Esophagus squamous epithelium (tissue), 4 donors: ENCODE measurements at regions not wholly inside any gene's neighbourhood (a gene's known extent, or its start where the extent isn't known, plus 50 kb on each side); places are given as distances from the start of the nearest gene placed in this dataset.

Experiments
- POLR2A ChIP-seq, 4 donors: fragments of 450-650 bp; IDR thresholded peaks; one replicate each; pipeline ENCODE4 v1.6.1; 2017; ENCODE audit warnings: antibody characterized with exemption in 4 of 4, mild to moderate bottlenecking in 4 of 4, moderate library complexity in 3 of 4
- TF ChIP-seq, protein P1 (sequence below), 6 experiments: fragments of 450-650 bp in 4 of 6; fragments of 200-600 bp in 2 of 6; sonication (generic) in 2 of 6; IDR thresholded peaks; one replicate each; pipeline ENCODE4 v1.5.1; 2016 to 2019; ENCODE audit warnings: antibody characterized with exemption in 6 of 6, mild to moderate bottlenecking in 4 of 6, moderate library complexity in 4 of 6

DNA sequence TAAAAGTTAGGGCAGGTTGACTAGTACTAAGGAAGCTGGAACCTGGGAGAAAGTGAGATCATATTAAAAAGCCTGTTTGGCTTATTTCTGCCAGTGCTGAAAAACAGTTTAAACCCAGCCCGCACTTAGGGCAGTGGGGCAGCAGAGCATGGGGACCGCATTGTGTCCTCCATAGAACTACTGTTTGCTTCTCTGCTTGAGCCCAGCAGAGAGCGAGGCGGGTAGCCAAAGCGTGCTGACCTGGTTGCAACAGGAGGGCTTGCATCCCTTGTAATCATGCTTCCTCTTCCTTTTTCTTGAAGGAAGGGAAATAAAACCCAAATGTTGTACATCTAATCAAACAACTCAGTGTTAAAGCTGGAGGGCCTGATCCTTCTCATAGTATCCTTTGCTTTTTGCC, 82.5 kb upstream of the HOXC13 start:
- no peak for TF ChIP-seq POLR2A (IDR thresholded peaks at IDR 0.05)
- TF ChIP-seq, protein P1, sequence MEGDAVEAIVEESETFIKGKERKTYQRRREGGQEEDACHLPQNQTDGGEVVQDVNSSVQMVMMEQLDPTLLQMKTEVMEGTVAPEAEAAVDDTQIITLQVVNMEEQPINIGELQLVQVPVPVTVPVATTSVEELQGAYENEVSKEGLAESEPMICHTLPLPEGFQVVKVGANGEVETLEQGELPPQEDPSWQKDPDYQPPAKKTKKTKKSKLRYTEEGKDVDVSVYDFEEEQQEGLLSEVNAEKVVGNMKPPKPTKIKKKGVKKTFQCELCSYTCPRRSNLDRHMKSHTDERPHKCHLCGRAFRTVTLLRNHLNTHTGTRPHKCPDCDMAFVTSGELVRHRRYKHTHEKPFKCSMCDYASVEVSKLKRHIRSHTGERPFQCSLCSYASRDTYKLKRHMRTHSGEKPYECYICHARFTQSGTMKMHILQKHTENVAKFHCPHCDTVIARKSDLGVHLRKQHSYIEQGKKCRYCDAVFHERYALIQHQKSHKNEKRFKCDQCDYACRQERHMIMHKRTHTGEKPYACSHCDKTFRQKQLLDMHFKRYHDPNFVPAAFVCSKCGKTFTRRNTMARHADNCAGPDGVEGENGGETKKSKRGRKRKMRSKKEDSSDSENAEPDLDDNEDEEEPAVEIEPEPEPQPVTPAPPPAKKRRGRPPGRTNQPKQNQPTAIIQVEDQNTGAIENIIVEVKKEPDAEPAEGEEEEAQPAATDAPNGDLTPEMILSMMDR (IDR thresholded peaks at IDR 0.05) = no peak
